Middle frontal gyrus (tissue), 1 donor: ENCODE measurements at regions not wholly inside any gene's neighbourhood (a gene's known extent, or its start where the extent isn't known, plus 50 kb on each side); places are given as distances from the start of the nearest gene placed in this dataset.

Source experiments
- DNase-seq: peaks from one replicate; pipeline ENCODE4 v3.0.0-alpha.2; 2015; ENCODE audit warnings: low spot score; ENCODE audit errors: extremely low spot score

- no peak for DNase-seq
Observed at GRCh38 chr10:76735866-76736265, 901.7 kb downstream of the KCNMA1 start.

- DNase-seq = no peak
Observed at GRCh38 chr10:76733441-76733936, 904.1 kb downstream of the KCNMA1 start.

GRCh38 chr10:76732306-76732705 is 905.3 kb downstream of the KCNMA1 start:
- DNase-seq = no peak

- DNase-seq = no peak
Observed at GRCh38 chr10:76729841-76730487, 907.6 kb downstream of the KCNMA1 start.

GRCh38 chr10:76729346-76729745 is 908.3 kb downstream of the KCNMA1 start:
- DNase-seq = no peak

- DNase-seq = no peak
Observed at GRCh38 chr10:76727038-76727437, 910.6 kb downstream of the KCNMA1 start.

- no peak for DNase-seq
Observed at GRCh38 chr10:76723844-76724243, 913.8 kb downstream of the KCNMA1 start.

- no peak for DNase-seq
Observed at GRCh38 chr10:76721891-76722505, 915.6 kb downstream of the KCNMA1 start.

- no peak for DNase-seq
Observed at GRCh38 chr10:76719006-76719405, 918.6 kb downstream of the KCNMA1 start.

- no peak for DNase-seq
Observed at GRCh38 chr10:76717141-76717540, 920.5 kb downstream of the KCNMA1 start.

GRCh38 chr10:76711222-76711997 is 926.2 kb downstream of the KCNMA1 start:
- no peak for DNase-seq

GRCh38 chr10:76700241-76700640 is 937.4 kb downstream of the KCNMA1 start:
- no peak for DNase-seq

- no peak for DNase-seq
Observed at GRCh38 chr10:76697923-76698322, 939.7 kb downstream of the KCNMA1 start.

GRCh38 chr10:76695069-76695468 is 942.5 kb downstream of the KCNMA1 start:
- DNase-seq = no peak

- DNase-seq = no peak
Observed at GRCh38 chr10:76686201-76686600, 951.4 kb downstream of the KCNMA1 start.

- DNase-seq = no peak
Observed at GRCh38 chr10:76684968-76685367, 952.6 kb downstream of the KCNMA1 start.

- DNase-seq = no peak
Observed at GRCh38 chr10:76681153-76681552, 956.5 kb downstream of the KCNMA1 start.

- no peak for DNase-seq
Observed at GRCh38 chr10:76679030-76679429, 958.6 kb downstream of the KCNMA1 start.

GRCh38 chr10:76675951-76676587 is 961.5 kb downstream of the KCNMA1 start:
- DNase-seq = peak; percentile 8

GRCh38 chr10:76675561-76675950 is 962.1 kb downstream of the KCNMA1 start:
- DNase-seq = no peak

- no peak for DNase-seq
Observed at GRCh38 chr10:76667408-76668370, 969.9 kb downstream of the KCNMA1 start.
